HCT116 (cell line): ENCODE measurements at regions not wholly inside any gene's neighbourhood (a gene's known extent, or its start where the extent isn't known, plus 50 kb on each side); places are given as distances from the start of the nearest gene placed in this dataset.
"Not testable (repeated sequence)": the region's sequence is repeated elsewhere in the genome, so short reads cannot be mapped to it uniquely, and the experiment has no call there.

Source experiments
- ATAC-seq: fragments of 200-7000 bp; cut with Tn5 transposase; 2 replicates; pipeline ENCODE4 v1.9.1; 2020; ENCODE audit warnings: mild to moderate bottlenecking, moderate library complexity
- BruUV-seq: library from RNA; stranded (reverse); fragments of 400-500 nt; replicated peaks from 2 replicates; lab custom pipeline; 2021; lab: Mats Ljungman, UMichigan
- CTCF ChIA-PET: fragments of 300-600 bp; sonication (Branson Sonifier 250); formaldehyde crosslinking; loops from one replicate; lab custom pipeline; 2021; ENCODE audit warnings: antibody characterized with exemption; lab: Charles Lee
- POLR2A ChIA-PET: fragments of 300-600, 350-600 bp; sonication (Branson Sonifier 250); formaldehyde crosslinking; loops from one replicate; lab custom pipeline; 2021; ENCODE audit warnings: antibody characterized with exemption; lab: Charles Lee
- RAD21 ChIA-PET, 2 experiments: fragments of 300-600 bp; sonication (Branson Sonifier 250); formaldehyde crosslinking; loops; one replicate each; lab custom pipeline; 2023; ENCODE audit warnings: low total read pairs in 2 of 2; ENCODE audit not compliant: uncharacterized antibody in 2 of 2, unreplicated experiment in 2 of 2, low non-redundant PET in 1 of 2; lab: Charles Lee
- DNase-seq: peaks from one replicate; pipeline ENCODE4 v3.0.0-alpha.2; 2010; ENCODE audit warnings: low read depth, low spot score
- H2AFZ ChIP-seq: fragments of 200-600 bp; shearing (Covaris generic), sonication (generic); 2 replicates; pipeline ENCODE4 v1.6.1; 2017; ENCODE audit warnings: low read depth, mixed run types, mixed read lengths, antibody characterized with exemption, low read length; ENCODE audit not compliant: poor library complexity, severe bottlenecking
- H3K27ac ChIP-seq: 2 replicates; pipeline ENCODE4 v1.5.1; 2012; ENCODE audit warnings: low read depth, low read length
- H3K27me3 ChIP-seq: fragments of 200-600 bp; sonication (generic); 2 replicates; pipeline ENCODE4 v1.6.1; 2016; ENCODE audit warnings: mixed run types, low read length, mixed read lengths; ENCODE audit not compliant: insufficient read depth
- H3K36me3 ChIP-seq, 2 experiments: fragments of 200-500 bp in 1 of 2; fragments of 200-600 bp in 1 of 2; sonication (Bioruptor generic) in 1 of 2; sonication (generic) in 1 of 2; 2 replicates each; pipeline versions ENCODE4 v1.5.1 to v1.6.1; 2014 to 2016; ENCODE audit warnings: low read length in 2 of 2, inconsistent platforms in 1 of 2, mixed read lengths in 1 of 2, mixed run types in 1 of 2; ENCODE audit not compliant: insufficient read depth in 2 of 2, control insufficient read depth in 1 of 2
- H3K4me1 ChIP-seq, 2 experiments: fragments of 200-600 bp in 1 of 2; sonication (generic) in 1 of 2; 2 replicates each; pipeline versions ENCODE4 v1.5.1 to v1.6.1; 2012 to 2017; ENCODE audit warnings: low read length in 2 of 2, inconsistent platforms in 1 of 2, mild to moderate bottlenecking in 1 of 2, mixed read lengths in 1 of 2, mixed run types in 1 of 2, moderate library complexity in 1 of 2; ENCODE audit not compliant: insufficient read depth in 2 of 2, control insufficient read depth in 1 of 2
- H3K4me2 ChIP-seq: fragments of 200-600 bp; sonication (generic); 2 replicates; pipeline ENCODE4 v1.6.1; 2017; ENCODE audit warnings: mixed run types, low read length, mixed read lengths
- H3K4me3 ChIP-seq, 2 experiments: fragments of 200-600 bp in 1 of 2; sonication (generic) in 1 of 2; replicated peaks in 1 of 2; 2 replicates each; pipeline ENCODE4 v1.5.1; 2011 to 2016; ENCODE audit warnings: low read length in 2 of 2, control low read depth in 1 of 2, low read depth in 1 of 2, mild to moderate bottlenecking in 1 of 2, mixed read lengths in 1 of 2, mixed run types in 1 of 2
- H3K79me2 ChIP-seq: fragments of 200-600 bp; sonication (generic); 2 replicates; pipeline ENCODE4 v1.6.1; 2017; ENCODE audit warnings: mild to moderate bottlenecking, mixed run types, low read length, moderate library complexity, mixed read lengths; ENCODE audit not compliant: insufficient read depth
- H3K9ac ChIP-seq: fragments of 200-600 bp; sonication (generic); 2 replicates; pipeline ENCODE4 v1.6.1; 2016; ENCODE audit warnings: low read length, mixed read lengths
- H3K9me2 ChIP-seq: fragments of 200-600 bp; sonication (generic), shearing (Covaris generic); 2 replicates; pipeline ENCODE4 v1.6.1; 2017; ENCODE audit warnings: mixed run types, mild to moderate bottlenecking, moderate library complexity; ENCODE audit not compliant: insufficient read depth
- H3K9me3 ChIP-seq, 2 experiments: fragments of 200-500 bp in 1 of 2; fragments of 200-600 bp in 1 of 2; sonication (Bioruptor generic) in 1 of 2; sonication (generic) in 1 of 2; 2 replicates each; pipeline ENCODE4 v1.6.1; 2014 to 2017; ENCODE audit warnings: low read length in 2 of 2, mixed read lengths in 2 of 2, inconsistent platforms in 1 of 2, low read depth in 1 of 2, mild to moderate bottlenecking in 1 of 2, mixed run types in 1 of 2, moderate library complexity in 1 of 2; ENCODE audit not compliant: control insufficient read depth in 1 of 2, insufficient read depth in 1 of 2
- H4K20me1 ChIP-seq: fragments of 200-600 bp; sonication (generic), shearing (Covaris generic); 2 replicates; pipeline ENCODE4 v1.6.1; 2017; ENCODE audit warnings: mixed run types, mild to moderate bottlenecking, moderate library complexity; ENCODE audit not compliant: insufficient read depth
- intact Hi-C: fragments of 100-400 bp; cut with micrococcal nuclease; formaldehyde crosslinking; loops from 2 replicates; pipeline ENCODE4 v1.10.0; 2022

GRCh38 chr14:105598925-105599586, 72.7 kb downstream of the TMEM121 start:
- DNase-seq, H3K27me3 ChIP-seq, H4K20me1 ChIP-seq, CTCF ChIA-PET, BruUV-seq, H3K9ac ChIP-seq, POLR2A ChIA-PET, H3K4me2 ChIP-seq, H3K27ac ChIP-seq, H3K36me3 ChIP-seq, H3K79me2 ChIP-seq, H3K9me2 ChIP-seq, ATAC-seq, H3K9me3 ChIP-seq, intact Hi-C loops, RAD21 ChIA-PET, H3K4me3 ChIP-seq, H2AFZ ChIP-seq: not testable (repeated sequence)
- peaks cover 0 to 18% of the 10 kb centered on the region in 2 experiments; a peak in 3 of 4 replicates for H3K4me1 ChIP-seq

GRCh38 chr14:105600195-105600938, 74.0 kb downstream of the TMEM121 start:
- H3K27ac ChIP-seq, intact Hi-C loops, H3K79me2 ChIP-seq, RAD21 ChIA-PET, H3K9me3 ChIP-seq, ATAC-seq, BruUV-seq, H3K9ac ChIP-seq, H3K27me3 ChIP-seq, H3K36me3 ChIP-seq, POLR2A ChIA-PET, H4K20me1 ChIP-seq, DNase-seq, H2AFZ ChIP-seq, H3K4me3 ChIP-seq, CTCF ChIA-PET, H3K4me2 ChIP-seq, H3K9me2 ChIP-seq: not testable (repeated sequence)
- peaks cover 0 to 18% of the 10 kb centered on the region in 2 experiments; a peak in 3 of 4 replicates for H3K4me1 ChIP-seq
